GM21786 (cell line): ENCODE measurements at regions not wholly inside any gene's neighbourhood (a gene's known extent, or its start where the extent isn't known, plus 50 kb on each side); places are given as distances from the start of the nearest gene placed in this dataset.

ENCODE experiments used
- ATAC-seq: cut with Tn5 transposase; IDR thresholded peaks from one replicate; pipeline ENCODE4 v1.9.1; 2021; ENCODE audit not compliant: unreplicated experiment

DNA sequence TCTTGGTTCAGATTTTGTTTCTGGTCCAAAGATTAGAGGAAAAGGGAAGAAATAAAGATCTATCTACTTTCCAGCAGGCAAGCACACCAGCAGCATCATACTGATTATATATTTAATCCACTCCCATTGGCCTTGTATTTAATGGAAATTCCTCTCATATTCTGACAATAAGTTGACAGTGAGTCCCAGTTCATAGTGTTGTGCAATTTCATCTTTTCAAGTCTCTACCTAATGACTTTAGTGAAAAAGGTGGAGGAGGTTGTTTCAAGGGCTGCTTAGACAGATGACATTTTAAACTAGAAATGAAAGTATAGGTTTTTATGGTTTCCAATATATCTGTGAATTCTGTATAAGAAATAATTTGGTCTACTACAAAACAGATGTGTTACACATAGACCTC lies 298.6 kb downstream of the PABPC4L start:
- no peak for ATAC-seq

DNA sequence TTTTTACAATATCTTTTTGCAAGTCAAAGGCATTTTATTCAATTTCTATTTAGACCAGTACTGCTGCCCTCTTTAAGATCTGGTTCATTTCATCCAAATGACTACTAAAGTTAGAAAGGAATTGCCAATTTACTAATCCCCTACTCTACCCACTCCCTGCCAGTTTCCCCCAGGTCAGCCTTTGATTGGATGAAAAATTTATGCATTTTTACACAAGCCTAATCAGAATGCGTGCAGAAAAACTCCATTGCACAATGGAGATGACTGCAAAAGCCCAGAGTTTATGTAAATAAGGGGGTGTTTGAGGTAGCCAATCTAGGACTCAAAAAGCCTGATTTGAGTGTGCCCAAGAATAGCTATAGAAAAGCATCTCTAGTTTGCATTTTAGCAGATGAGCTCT lies 310.6 kb downstream of the PABPC4L start:
- no peak for ATAC-seq

DNA sequence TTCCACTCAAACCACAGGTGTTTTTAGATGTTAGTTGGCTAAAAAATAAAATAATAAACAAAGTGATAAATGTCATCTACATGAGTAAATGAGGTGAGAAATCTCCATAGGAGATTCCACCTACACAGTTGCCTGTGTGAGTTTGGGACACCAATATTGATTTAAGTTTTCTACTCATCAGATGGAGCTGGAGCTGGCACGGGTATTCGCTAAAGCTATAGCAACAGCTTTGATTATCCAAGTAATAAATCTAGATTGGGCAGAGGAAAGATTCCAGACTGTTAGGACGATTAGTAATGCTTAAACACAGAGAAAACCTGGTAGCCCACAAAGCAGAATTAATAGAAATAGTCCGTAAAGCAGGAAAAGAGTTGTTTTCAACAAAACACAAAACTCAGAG lies 313.9 kb downstream of the PABPC4L start:
- no peak for ATAC-seq

DNA sequence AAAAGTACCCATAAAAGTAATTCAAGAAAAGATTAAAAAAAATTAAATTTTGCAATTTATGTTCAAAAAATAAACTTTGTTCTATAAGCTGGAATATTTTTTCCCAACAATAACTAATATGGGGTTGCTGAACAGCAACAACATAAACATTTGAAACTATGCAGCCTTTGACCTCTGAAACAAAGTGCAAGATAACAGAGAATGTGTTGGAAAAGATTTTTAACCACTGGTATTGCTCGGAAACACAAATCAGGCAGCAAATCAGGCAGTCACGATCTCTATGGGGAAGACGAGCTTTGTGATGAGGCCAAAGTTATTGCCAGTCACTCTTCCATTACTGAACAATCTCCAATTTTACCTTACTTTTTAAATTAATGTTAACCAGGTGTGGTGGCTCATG lies 332.1 kb downstream of the PABPC4L start:
- ATAC-seq = no peak

DNA sequence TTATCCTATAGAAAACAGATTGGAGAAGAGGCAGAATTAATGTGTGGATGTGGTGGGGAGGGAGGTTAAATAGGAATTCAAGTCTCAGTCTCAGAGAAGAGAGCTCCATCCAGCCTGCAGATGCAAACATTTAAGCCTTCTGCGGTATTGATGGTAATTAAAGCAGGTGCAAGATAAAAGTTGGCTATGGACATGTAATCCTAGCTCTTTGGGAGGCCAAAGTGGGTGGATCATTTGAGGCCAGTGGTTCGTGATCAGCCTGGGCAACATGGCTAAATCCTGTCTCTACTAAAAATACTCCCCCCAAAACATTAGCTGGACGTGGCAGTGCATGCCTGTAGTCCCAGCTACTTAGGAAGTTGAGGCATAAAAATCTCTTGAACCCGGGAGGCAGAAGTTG lies 332.7 kb downstream of the PABPC4L start:
- ATAC-seq = no peak

DNA sequence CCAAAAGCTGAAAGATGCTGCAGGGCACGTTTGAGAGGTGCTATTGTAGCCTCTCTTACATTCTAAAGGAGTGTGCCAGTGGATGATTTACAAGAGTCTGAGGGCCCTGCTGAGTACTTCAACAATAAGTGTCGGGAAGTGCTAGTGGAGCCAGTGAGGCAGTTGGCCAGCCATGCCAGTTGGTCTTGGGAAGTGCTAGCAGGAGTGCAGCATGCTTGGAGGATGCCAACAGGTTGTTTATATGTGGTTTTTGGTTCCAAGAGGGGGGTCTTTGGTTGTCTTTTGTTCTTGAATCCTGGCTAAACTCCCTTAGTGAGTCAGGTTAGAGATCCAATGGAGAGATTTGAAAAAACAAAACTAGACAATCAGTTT lies 335.3 kb downstream of the PABPC4L start:
- no peak for ATAC-seq

DNA sequence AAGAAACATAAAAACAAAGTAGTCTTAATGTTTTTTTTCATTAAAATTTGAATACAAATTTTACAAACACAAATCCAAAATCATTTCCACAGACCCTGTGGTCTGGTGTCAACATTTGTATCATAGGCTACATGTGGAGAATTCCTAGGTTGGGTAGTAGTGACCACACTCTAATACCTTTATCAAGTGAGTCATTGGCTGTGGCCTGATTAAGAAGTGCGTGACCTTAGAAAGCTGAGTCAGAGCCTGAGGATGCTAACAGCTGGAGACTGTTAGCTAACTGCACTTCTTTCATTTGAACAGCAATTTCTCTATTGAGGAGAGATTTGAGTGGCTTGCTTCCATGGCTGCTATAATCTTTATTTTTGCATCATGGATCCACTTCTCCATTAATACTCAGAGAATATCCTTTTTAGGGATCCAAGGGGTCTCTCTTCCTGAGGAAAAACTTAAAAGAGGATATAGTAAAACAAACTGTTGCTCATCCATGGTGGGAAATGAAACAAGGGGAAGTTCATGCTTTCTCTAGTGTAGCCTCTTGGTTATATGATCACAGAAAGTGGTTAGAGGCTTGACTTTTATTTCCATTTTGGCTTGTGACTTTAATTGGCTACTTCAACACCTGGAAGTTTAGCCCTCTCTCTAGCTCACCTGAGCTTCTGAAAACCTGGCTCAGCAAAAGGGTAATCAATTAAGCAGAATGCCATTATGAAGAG lies 335.8 kb downstream of the PABPC4L start:
- no peak for ATAC-seq

DNA sequence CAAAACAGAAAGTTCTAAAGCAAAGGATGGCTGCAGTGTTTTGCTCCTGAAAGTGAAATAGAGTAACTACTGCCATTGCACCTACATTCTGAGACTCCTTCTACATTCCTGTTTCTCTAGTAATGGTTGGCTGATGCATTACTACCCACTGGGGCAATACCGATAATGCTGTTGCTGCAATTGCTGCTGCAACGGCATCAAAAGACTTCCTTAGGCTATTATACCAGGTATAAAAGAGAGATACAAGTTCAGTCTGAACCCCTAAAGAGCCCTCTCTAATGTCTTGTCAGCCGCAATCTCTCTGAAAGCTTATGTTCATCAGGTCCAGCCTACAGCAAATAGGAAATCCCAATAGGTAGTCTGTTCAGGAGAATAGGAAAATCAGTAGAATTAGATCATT lies 338.4 kb downstream of the PABPC4L start:
- no peak for ATAC-seq

DNA sequence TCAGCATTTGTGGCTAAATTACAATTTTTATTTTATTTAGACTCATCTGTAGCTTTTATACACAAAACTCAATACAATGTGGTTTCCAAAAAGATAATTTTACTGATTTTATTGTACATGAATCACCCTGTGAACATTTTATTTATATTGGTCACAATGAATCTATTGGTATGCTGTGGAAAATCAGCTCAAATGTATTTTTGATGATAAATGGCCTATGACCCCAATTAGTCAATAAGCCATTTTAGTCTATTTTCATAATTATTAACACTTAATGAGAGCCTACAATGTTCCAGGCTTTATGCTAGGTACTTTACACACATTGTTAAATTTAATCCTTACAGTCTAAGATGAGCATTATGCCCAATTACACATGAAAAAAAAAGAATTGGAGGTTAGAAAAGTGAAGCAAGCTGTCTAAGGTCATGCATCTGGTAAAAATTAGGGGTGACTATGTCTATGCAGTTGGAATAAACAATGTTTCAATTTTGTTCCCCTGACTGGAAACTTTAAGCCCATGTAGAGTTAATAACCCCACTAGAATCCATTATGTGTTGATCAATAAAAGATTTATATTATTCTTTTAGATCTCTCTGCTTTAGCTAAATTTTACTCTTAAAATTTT lies 344.7 kb downstream of the PABPC4L start:
- ATAC-seq = no peak

DNA sequence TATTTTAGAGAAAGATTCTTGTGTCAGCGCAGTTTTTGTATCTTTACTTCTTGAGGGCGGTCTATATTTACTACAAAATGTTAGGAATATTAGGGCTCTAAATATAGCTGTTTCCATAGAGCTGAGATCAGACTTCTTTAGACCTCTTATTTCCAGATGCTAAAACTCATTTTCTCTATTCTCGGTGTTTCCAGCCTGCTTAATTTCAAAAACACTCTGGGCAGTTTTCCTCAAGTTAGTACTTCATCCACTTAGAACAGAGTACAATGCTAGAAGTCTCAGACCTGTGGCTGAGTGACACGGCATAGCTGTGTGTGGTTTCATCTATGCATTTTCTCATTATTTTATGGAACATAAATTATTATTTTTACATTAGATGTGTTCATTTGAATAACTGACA lies 346.6 kb downstream of the PABPC4L start:
- ATAC-seq = no peak

DNA sequence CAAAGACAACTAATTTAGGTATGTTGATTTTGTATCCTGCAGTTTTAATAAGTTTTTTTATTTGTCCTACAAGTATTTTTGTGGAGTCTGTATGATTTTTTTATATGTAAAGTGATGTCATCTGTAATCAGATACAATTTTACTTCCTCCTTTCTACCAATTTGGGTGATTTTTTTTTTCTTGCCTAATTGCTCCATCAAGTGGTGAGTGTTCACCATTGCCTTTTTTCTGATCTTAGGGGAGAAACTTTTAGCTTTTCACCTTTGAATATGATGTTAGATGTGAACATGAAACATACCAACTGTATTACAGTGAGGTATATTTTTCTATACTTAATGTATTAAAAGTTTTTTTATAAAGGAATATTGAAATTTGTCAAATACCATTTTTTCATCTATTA lies 362.3 kb downstream of the PABPC4L start:
- no peak for ATAC-seq

DNA sequence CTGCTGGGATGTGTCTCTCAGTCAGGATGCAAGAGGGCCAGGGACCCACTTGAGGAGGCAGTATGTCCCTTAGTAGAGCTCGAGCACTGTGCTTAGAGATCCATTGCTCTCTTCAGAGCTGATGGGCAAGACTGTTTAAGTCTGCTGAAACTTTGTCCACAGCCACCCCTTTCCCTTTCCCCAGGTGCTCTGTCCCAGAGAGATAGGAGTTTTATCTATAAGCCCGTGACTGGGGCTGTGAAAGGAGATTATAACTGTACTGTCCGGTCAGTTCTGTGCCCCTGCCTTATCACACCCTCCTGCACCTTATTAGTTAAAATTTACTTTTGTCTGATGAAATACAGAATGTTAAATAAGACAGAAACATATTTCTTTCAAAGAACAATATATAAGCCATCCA lies 378.4 kb downstream of the PABPC4L start:
- ATAC-seq = no peak

DNA sequence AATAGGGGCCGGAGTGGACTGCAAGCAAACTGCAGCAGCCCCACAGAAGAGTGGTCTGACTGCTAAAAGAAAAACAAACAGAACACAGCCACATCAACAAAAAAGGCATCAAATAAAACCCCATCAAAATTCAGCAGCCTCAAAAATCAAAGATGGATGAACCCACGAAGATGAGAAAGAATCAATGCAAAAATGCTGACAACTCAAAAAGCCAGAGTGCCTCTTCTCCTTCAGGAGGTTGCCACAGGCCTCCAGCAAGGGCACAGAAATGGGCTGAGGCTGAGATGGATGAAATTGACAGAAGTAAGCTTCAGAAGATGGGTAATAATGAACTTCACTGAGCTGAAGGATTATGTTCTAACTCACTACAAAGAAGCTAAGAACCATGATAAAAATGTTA lies 388.6 kb downstream of the PABPC4L start:
- ATAC-seq = no peak

DNA sequence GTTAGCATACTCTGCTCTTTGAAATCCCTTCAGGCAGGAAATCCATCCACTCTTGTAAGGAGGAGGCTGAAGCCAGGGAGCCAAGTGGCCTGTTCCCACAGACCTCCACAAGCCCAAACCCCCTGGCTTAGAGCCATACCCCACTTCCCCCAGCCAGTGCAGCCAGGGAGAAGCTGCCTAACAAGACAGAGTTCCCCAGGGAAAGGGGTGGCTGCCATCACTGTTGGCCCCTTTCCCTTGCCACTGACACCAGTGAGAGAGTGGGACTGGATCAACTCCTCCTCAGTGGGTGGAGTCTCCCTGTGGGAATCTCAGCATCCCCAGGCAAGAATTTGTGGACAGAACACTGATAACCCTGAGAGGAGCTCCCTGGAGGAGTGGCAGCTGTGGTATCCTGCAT lies 389.4 kb downstream of the PABPC4L start:
- ATAC-seq = no peak

DNA sequence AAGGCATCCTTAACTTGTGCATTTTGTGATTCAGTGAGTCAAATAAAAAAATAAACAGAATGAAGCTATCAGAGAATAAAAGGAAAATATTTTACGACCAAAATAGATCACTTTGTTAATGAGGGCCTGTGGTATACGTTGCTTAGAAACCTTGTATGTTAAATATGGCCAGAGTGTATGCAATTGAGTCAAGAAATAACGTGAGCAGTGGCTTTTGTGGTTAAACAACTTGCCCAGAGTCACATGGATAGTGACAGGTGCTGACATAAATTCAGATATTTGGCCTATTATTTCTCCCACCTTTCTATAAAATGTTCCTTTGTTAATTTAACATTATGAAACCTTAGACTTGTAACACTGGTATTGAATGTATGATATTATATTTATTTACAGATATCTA lies 393.4 kb downstream of the PABPC4L start:
- no peak for ATAC-seq

DNA sequence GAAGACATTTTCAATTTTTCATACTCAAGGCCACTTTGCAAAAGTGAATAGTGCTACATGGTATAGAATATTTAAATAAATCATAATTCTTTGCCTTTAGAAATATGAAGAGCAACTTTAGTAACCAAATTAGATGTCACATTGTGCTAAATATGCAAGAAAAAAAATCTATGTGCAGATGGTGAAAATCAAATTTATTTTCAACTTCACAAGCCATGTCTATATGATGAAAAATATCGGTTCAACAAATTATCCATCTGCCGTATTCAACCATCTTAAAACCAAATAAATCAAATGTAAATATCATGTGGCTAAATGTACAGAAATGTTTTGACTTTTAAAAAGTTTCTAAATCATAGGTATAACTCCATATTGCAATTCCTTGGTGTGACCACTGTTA lies 398.2 kb downstream of the PABPC4L start:
- ATAC-seq = no peak

DNA sequence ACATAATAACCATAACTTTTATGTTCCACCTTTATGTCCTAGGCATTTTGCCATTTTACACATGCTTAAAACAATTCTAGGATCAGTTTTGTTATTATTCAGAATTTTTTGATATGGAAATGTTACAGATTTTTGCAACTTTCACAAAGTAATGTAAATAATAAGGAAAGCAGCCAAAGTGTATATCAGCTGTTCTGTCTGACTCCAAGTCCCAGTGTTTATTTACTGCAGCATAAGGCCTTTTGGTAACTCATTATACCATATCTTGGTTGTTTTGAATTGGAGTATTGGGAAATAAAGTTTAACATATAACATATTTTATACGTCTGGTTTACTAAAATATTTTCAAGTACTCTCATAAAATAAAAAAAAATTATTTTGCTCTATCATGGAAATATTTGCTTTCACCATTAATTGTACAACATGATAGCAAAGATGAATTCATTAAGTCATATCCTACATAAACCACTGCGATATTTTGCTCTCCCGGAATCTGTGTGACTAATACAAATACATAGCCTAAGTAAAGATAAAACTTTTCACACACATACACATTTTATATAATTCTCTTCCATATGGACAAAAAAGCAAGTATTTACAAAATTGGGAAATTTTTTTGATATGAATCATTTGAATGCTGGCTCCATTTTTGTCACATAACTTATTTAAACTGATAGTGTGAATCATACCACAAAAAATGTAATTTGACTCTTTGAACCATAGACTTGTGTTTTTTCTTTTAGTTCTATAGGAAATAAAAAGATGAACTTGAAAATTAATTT lies 399.0 kb downstream of the PABPC4L start:
- no peak for ATAC-seq

DNA sequence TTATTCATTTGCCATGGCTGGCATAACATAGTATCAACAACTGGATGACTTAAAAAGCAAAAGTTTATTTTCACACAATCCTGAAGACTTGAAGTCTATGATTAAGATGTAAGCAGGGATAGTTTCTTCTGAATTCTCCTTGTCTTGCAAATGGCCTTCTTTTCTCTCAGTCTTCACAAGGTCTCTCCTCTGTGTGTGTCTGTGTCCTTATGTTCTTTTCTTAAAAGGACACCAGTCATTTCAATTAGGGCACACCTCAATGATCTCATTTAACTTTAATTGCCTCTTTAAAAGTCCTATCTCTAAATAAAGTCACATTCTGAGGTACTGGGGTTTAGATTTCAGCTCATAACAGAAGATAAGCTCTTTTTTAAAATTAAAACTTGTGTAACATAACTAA lies 399.7 kb downstream of the PABPC4L start:
- ATAC-seq = no peak

DNA sequence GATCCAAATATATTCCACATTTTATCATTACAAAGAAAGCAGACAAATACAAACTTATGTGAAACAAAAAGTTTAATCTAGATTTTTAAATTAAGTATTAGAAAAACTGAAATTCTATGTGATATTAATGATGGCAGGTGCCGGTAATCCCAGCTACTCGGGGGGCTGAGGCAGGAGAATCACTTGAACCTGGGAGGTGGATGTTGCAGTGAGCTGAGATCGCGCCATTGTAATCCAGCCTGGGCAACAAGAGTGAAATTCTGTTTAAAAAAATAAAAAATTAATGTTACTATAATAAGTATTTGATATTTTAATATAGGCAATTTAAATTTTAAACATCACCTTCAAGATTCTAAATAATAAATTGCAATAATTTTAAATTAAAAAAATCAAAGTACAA lies 400.6 kb downstream of the PABPC4L start:
- no peak for ATAC-seq

DNA sequence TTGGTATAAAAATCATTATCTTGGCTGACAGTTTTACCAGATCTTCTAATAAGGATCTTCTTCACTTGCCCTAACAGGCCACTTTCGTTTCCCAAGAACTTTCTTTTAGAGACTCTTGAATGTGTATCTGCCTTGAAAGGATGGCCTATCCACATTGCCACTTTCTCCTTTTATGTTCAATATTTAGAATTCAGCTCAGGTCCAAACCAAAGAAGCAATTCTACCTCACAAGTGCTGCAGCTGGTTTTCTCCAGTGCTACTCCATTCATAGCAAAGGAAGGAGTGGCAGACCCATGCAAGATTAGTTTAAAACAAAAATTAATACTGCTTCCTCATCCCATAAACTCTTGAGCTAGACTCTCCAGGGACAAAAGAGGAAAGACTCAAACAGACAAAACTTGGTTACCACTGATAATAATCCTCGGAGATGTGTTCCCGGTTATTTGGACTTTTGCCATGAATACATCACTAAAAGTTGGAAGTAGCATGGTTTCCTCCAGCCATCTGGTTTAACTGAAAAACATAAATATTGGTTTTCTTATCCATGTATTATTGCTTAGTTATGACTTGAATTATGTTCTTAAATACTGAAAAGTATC lies 401.8 kb downstream of the PABPC4L start:
- no peak for ATAC-seq

DNA sequence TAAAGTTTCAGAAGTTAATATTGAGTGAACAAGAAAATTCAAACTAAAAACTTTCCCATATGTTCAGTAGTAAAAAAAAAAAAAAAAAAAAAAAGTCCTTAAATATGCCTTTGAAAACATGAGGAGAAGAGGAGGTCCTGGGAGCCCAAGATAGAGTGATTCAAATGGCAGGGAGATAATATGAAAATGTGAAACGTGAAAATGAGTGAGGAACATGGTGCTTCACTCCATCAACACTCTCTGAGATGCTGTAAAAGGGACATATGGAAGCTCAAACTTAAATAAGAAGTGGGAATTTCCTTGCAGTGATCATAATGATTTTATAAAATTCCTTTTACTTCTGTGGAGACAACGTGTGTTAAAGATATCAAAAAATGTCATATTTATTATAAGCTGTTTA lies 423.9 kb downstream of the PABPC4L start:
- ATAC-seq = no peak

DNA sequence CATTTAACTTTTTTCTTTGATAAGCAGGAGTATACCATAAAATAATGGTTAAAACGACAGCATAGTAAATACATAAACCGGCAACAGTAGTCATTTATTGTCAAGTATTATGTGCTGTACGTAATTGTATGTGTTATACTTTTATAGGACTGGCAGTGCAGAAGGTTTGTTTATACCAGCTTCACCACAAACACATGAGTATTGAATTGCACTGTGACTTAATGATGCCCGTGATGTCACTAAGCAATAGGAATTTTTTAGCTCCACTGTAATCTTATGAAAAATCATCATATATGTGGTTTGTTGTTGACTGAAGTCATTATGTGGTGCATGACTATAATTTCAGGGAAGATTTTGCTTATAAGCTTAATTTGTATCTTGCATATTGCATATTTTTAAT lies 424.6 kb downstream of the PABPC4L start:
- ATAC-seq = no peak
